Ramos (cell line): ENCODE measurements at regions not wholly inside any gene's neighbourhood (a gene's known extent, or its start where the extent isn't known, plus 50 kb on each side); places are given as distances from the start of the nearest gene placed in this dataset.
"Not testable (repeated sequence)": the region's sequence is repeated elsewhere in the genome, so short reads cannot be mapped to it uniquely, and the experiment has no call there.

Experiments used
- in situ Hi-C: fragments of 300-500 bp; cut with MboI; formaldehyde crosslinking; loops from one replicate; pipeline ENCODE4 v1.14.3; 2022; ENCODE audit warnings: low sequenced_read_pairs; ENCODE audit not compliant: unreplicated experiment

- in situ Hi-C loops = not testable (repeated sequence)
Observed at GRCh38 chr7:106747301-106747700, 86.3 kb upstream of the CCDC71L start.

DNA sequence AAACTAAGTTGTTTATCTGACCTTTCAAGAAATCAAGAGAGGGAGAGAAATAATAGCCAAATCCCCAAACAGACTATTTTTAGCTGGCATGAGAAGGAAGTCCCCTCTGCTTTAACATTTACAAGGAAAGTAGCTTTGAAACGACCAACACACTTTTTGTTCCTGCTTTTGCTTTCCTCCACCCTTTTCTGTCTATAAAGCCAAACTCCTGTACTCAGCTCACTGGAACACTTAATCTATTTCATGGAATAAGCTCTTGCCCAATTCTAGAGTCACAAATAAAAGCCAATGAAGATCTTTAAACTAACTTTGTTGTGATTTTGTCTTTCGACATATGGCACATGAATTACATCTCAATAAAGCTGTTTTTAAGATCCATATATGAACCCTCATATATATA is 86.8 kb upstream of the CCDC71L start:
- in situ Hi-C loops = no loop called here

GRCh38 chr7:106749165-106749564 is 88.2 kb upstream of the CCDC71L start:
- in situ Hi-C loops = no loop called here

DNA sequence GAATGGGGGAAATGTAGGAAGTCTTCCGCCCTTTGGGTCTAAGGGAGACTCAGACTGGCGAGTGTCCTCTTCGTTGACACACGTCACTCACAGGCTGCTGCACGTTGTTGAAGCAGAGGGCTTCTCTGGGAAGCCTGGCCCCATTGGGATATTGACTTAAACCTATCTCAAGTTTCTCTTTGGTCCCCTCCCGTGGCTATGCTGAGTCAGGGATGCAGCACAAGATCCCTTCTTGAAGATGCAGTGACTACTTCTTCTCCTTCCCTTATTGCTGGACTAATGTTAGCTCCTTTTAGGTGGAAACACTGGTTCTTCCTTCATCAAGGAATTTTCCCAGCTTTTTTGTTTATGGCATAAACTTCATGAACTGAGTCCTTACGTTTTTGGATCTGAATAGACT is 89.8 kb upstream of the CCDC71L start:
- in situ Hi-C loops = no loop called here

- in situ Hi-C loops = no loop called here
Observed at GRCh38 chr7:106752367-106752766, 91.4 kb upstream of the CCDC71L start.

DNA sequence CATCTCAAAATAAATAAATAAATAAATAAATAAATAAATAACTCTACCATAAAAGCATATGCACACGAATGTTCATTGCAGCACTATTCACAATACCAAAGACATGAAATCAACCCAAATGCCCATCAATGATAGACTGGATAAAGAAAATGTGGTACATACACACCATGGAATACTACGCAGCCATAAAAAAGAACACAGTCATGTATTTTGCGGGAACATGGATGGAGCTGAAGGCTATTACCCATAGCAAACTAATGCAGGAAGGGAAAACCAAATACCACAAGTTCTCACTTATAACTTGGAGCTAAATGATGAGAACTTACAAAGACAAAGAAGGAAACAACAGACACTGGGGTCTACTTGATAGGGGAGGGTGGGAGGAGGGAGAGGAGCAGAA is 94.1 kb upstream of the CCDC71L start:
- in situ Hi-C loops = not testable (repeated sequence)

- in situ Hi-C loops = no loop called here
Observed at GRCh38 chr7:106755641-106756040, 94.7 kb upstream of the CCDC71L start.

GRCh38 chr7:106756071-106756470 is 95.1 kb upstream of the CCDC71L start:
- in situ Hi-C loops = no loop called here

DNA sequence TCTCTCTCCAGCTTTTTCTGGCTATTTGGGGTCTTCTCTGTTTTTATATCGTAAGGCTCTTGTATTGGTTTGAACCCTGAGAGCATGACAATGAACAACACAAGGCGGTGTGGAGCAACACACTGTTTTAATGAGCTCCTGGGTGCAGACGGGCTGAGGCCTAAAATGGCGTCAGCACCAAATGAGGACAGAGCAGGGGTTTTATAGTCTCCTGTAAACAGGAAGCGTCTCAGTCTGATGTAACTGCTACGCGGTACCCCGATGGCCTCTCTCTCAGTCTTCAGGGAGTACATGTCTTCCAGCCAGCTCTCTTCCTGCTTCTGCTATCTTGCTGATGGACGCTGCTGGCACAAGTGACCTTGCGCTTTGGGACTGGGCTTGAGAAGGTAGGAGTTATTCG is 95.9 kb upstream of the CCDC71L start:
- in situ Hi-C loops = no loop called here

GRCh38 chr7:106757846-106758245 is 96.9 kb upstream of the CCDC71L start:
- in situ Hi-C loops = no loop called here

- in situ Hi-C loops = not testable (repeated sequence)
Observed at GRCh38 chr7:106762845-106763244, 101.9 kb upstream of the CCDC71L start.

GRCh38 chr7:106763717-106764116 is 101.4 kb upstream of the PIK3CG start:
- in situ Hi-C loops = no loop called here

DNA sequence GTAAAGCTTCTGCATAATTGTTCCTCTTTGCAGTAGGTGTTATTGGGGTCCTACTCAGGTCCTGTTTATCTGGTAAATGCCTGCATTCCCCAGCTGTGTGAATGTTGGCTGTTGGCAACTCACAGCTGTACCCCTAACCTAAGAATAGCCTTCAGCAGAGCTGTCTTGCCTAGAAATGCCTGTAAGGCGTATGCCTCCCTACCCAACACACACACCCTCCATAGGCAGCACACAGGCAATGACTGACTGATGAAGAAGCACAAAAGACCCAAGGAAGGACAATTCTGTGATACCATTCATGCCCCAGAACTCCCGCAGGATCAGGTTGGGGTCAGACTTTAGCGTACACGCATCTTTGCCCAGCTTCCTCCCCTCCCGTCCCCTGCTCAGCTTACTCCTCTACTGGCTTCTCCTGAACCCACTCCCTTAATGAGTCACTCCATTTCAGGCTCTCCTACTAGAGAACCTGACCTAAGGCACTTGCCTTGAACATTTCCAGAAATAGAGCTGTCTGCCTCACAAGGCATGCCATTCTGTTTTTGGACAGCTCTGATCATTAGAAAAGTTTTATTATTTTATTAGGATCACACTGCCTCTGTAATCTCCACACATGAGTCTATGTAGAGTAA is 99.2 kb upstream of the PIK3CG start:
- in situ Hi-C loops = no loop called here

- in situ Hi-C loops = no loop called here
Observed at GRCh38 chr7:106766551-106766950, 98.5 kb upstream of the PIK3CG start.

GRCh38 chr7:106767078-106767477 is 98.0 kb upstream of the PIK3CG start:
- in situ Hi-C loops = no loop called here

DNA sequence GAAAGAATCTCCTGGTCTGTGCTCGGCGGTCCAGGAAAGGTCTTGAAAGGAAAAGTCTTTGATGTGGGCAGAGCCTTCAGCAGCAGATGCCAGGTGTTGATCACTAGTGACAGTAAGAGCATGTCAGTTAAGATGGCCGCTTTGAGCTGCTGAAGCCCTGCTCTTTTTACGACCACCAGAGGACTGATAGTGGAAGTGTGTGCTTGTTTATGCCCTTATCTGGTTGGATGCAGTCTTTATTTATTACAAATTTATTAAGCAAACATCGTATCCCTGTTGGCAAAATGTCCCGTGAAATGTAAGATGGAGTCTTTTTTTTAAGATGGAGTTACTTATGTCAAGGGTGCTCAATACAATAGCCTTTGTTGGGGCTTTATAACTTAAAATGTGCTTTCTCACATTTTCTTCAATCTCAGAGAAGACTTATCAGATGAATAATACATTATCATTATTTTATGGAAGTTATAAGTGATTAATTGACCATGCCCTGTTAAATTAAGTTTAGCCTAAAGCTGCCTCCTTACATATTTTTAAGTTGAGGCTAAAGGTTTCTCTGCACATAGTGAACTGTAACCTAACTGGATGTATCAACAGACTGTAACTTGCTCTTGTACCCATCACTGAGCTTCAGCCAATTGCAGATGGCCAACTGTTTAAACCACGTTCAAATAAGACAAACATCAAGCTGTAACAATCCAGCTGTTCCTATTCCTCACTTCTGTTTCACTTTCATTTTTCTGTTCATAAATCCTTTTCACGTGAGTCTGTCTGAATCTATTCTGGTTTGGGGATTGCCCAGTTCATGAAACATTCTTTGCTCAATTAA is 97.4 kb upstream of the PIK3CG start:
- in situ Hi-C loops = no loop called here

GRCh38 chr7:106768324-106768751 is 96.7 kb upstream of the PIK3CG start:
- in situ Hi-C loops = no loop called here

DNA sequence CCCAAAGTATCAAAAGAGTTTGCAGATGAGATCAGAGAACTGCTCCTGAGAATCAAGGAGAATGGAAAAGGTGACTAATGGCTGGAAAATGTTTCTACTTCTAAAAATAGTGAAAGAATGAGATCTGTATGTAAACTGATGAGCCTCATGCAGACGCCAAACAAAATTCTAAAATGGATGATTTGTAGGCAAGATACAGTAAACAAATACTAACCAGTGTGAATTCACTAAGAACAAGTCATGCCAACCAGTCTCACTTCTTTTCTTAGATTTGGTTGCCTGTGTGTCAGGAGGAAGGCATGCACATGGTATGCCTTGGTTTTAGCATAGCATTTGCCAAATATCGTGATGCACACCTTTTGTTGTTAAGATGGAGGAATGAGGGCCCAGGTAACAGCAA is 94.9 kb upstream of the PIK3CG start:
- in situ Hi-C loops = no loop called here

- in situ Hi-C loops = no loop called here
Observed at GRCh38 chr7:106772655-106773108, 92.4 kb upstream of the PIK3CG start.

DNA sequence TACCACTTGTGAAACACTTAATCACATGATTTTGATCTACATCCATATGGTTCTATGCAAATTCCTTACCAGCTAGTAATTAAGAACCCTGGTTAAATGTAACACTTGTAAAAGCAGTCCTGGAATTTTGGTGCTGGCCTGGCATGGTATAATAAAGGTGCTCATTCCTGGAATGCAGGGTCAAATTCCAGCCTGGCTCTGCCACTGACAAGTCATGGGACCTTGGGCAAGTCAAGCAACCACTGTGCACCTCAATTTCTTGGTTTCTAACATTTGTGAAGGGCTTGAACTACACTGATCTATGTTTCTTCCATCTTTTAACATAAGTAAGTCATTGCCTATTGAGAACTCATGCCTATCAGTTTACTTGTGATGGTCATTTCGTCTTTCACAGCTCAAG is 91.9 kb upstream of the PIK3CG start:
- in situ Hi-C loops = no loop called here

GRCh38 chr7:106773721-106774120 is 91.4 kb upstream of the PIK3CG start:
- in situ Hi-C loops = no loop called here
